Smooth muscle cell (in vitro differentiated cells): ENCODE measurements at regions not wholly inside any gene's neighbourhood (a gene's known extent, or its start where the extent isn't known, plus 50 kb on each side); places are given as distances from the start of the nearest gene placed in this dataset.

Experiments
- DNase-seq: peaks from one replicate; lab custom pipeline; 2025; ENCODE audit not compliant: unreplicated experiment; lab: John Stamatoyannopoulos, UW
- H2AFZ ChIP-seq: fragments of 200-600 bp; sonication (generic); 2 replicates; pipeline ENCODE4 v1.6.0; 2016; ENCODE audit warnings: antibody characterized with exemption, low read depth, mild to moderate bottlenecking
- H3F3A ChIP-seq: fragments of 200-600 bp; sonication (generic); 2 replicates; pipeline ENCODE4 v1.6.0; 2017; ENCODE audit warnings: antibody characterized with exemption, low read depth
- H3K27ac ChIP-seq: fragments of 200-600 bp; sonication (generic); 2 replicates; pipeline ENCODE4 v1.5.1; 2016; ENCODE audit warnings: low read depth, mild to moderate bottlenecking
- H3K27me3 ChIP-seq: fragments of 200-600 bp; sonication (generic); 2 replicates; pipeline ENCODE4 v1.6.1; 2016; ENCODE audit warnings: low read depth, mild to moderate bottlenecking
- H3K36me3 ChIP-seq: fragments of 200-600 bp; sonication (generic); 2 replicates; pipeline ENCODE4 v1.5.1; 2016; ENCODE audit warnings: low read depth
- H3K4me1 ChIP-seq: fragments of 200-600 bp; sonication (generic); 2 replicates; pipeline ENCODE4 v1.5.1; 2016; ENCODE audit warnings: low read depth
- H3K4me2 ChIP-seq: fragments of 200-600 bp; sonication (generic); 2 replicates; pipeline ENCODE4 v1.6.0; 2016; ENCODE audit warnings: mild to moderate bottlenecking
- H3K4me3 ChIP-seq: fragments of 200-600 bp; sonication (generic); 2 replicates; pipeline ENCODE4 v1.5.1; 2016; ENCODE audit warnings: mild to moderate bottlenecking
- H3K79me2 ChIP-seq: fragments of 200-600 bp; sonication (generic); 2 replicates; pipeline ENCODE4 v1.6.0; 2016; ENCODE audit warnings: low read depth, mild to moderate bottlenecking
- H3K9ac ChIP-seq: fragments of 200-600 bp; sonication (generic); 2 replicates; pipeline ENCODE4 v1.6.0; 2016; ENCODE audit warnings: low read depth
- H3K9me3 ChIP-seq: fragments of 200-600 bp; sonication (generic); replicated peaks from 2 replicates; pipeline ENCODE4 v1.5.1; 2016; ENCODE audit warnings: low read depth
- H4K20me1 ChIP-seq: fragments of 200-600 bp; sonication (generic); 2 replicates; pipeline ENCODE4 v1.6.0; 2016; ENCODE audit warnings: low read depth
- WGBS: methylation state at CpG from one replicate; pipeline ENCODE4 v1.1.7; 2016; ENCODE audit warnings: low lambda C conversion rate; 5-methylcytosine and 5-hydroxymethylcytosine counted together
- TF ChIP-seq, protein P1 (sequence below): fragments of 200-600 bp; sonication (generic); IDR thresholded peaks from 2 replicates; pipeline ENCODE4 v1.5.1; 2017; ENCODE audit warnings: borderline replicate concordance, mild to moderate bottlenecking, antibody characterized with exemption; ENCODE audit not compliant: insufficient read depth, poor library complexity, severe bottlenecking

- Histone ChIP-seq H3K36me3 (no peaks in the 10 kb centered on the region), H3K4me3 (no peak overlapping the region), H3K4me1 (no peaks in the 10 kb centered on the region), H2AFZ (no peak overlapping the region), H3K4me2 (no peak overlapping the region), H3F3A (no peaks in the 10 kb centered on the region), H4K20me1 (no peaks in the 10 kb centered on the region), H3K27me3 (no peaks in the 10 kb centered on the region), H3K27ac (no peak overlapping the region), H3K9me3 (no peaks in the 10 kb centered on the region), H3K79me2 (no peaks in the 10 kb centered on the region), H3K9ac (no peak overlapping the region)
- no peak for DNase-seq
- 91% methylated on average over 1 of the region's 1 CpG for WGBS
- TF ChIP-seq, protein P1, sequence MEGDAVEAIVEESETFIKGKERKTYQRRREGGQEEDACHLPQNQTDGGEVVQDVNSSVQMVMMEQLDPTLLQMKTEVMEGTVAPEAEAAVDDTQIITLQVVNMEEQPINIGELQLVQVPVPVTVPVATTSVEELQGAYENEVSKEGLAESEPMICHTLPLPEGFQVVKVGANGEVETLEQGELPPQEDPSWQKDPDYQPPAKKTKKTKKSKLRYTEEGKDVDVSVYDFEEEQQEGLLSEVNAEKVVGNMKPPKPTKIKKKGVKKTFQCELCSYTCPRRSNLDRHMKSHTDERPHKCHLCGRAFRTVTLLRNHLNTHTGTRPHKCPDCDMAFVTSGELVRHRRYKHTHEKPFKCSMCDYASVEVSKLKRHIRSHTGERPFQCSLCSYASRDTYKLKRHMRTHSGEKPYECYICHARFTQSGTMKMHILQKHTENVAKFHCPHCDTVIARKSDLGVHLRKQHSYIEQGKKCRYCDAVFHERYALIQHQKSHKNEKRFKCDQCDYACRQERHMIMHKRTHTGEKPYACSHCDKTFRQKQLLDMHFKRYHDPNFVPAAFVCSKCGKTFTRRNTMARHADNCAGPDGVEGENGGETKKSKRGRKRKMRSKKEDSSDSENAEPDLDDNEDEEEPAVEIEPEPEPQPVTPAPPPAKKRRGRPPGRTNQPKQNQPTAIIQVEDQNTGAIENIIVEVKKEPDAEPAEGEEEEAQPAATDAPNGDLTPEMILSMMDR, result no peak
Observed at GRCh38 chr5:20528471-20528870, 540.5 kb upstream of the CDH18 start.

DNA sequence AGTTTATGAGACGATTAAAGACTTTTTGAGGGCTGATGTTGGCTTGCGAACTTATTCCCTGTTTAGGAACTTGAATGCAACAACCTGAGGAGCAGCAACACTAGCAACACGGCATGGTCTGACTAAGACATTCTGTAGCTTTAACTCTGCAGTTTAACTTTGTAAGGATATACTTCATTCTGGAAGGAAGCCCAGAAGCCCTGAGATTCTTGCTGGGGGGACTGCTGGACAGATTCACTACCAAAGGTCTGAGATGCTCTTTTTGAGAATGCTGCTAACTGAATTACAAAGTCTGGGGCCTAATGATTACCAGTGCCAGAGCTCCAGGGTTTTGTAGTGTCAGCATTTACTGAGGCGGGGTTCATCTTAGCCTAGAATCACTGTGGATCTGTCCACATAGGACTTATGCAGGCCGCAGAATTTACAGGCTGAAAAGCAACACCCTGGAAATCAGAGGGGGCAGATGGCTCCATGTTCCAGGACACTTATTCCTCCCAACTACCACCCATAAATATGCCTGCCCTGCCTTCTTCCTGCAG lies 537.1 kb upstream of the CDH18 start:
- Histone ChIP-seq H3K4me1 (no peaks in the 10 kb centered on the region), H3K27me3 (no peaks in the 10 kb centered on the region), H3K27ac (no peak overlapping the region), H3K79me2 (no peaks in the 10 kb centered on the region), H3K4me3 (no peak overlapping the region), H3K9ac (no peak overlapping the region), H3F3A (no peaks in the 10 kb centered on the region), H3K9me3 (no peaks in the 10 kb centered on the region), H2AFZ (no peak overlapping the region), H3K36me3 (no peaks in the 10 kb centered on the region), H4K20me1 (no peaks in the 10 kb centered on the region), H3K4me2 (no peak overlapping the region)
- 82% methylated on average over 5 of the region's 5 CpGs for WGBS
- TF ChIP-seq, protein P1, result no peak
- DNase-seq, result no peak

DNA sequence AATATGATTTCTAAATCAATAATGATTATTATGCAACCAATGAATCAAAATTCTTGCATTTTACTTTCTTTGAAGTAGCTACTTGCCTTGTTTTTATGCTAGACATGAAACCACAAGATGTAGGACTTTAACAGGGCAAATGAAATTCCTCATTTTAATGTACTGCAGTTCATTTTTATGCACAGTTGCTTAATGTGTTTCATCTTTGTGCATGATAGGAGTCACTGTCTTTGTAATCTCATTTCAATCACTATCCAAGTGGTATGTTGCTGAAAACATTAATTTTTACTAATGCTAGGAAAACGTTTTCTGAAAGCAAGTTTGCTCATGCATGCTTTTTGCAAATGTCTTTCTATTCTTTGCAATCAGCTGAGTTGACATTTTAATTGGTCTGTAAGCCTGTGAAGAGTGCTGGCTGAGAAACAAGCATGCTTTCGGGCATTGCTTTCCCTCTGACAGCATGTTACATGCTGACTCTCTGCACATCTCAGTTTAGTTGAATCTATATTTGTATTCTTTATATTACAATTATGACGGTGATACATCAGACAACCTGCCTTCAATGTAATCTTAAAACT lies 535.0 kb upstream of the CDH18 start:
- Histone ChIP-seq H3K36me3 (no peaks in the 10 kb centered on the region), H3F3A (no peaks in the 10 kb centered on the region), H3K9ac (no peak overlapping the region), H4K20me1 (no peaks in the 10 kb centered on the region), H3K9me3 (no peaks in the 10 kb centered on the region), H3K4me1 (no peaks in the 10 kb centered on the region), H3K27me3 (no peaks in the 10 kb centered on the region), H2AFZ (no peak overlapping the region), H3K79me2 (no peaks in the 10 kb centered on the region), H3K4me2 (no peak overlapping the region), H3K4me3 (no peak overlapping the region), H3K27ac (no peak overlapping the region)
- 52% methylated on average over 3 of the region's 3 CpGs for WGBS
- DNase-seq, result no peak
- TF ChIP-seq, protein P1, result no peak

DNA sequence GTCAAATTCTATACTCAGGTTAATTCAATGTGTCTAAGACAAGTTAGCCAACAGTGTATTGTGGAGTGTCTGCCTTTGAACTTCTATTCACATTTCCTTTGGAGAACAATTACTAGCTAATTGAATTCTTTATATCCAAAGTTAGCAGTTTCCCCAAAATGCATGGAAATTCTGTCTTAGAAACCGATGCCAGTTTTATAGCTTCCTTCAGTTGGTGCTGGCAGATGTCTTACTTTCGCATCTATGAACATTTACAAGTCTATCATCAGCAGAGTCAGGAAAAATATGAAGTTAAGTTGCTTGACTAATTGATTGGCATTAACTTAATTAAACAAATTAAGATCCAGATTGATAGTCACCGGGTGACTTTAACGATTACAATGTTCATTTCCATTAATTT lies 527.6 kb upstream of the CDH18 start:
- DNase-seq, result no peak
- TF ChIP-seq, protein P1, result no peak
- Histone ChIP-seq H3F3A (no peaks in the 10 kb centered on the region), H3K9me3 (no peaks in the 10 kb centered on the region), H4K20me1 (no peaks in the 10 kb centered on the region), H3K9ac (no peak overlapping the region), H3K27ac (no peak overlapping the region), H3K27me3 (no peaks in the 10 kb centered on the region), H3K4me3 (no peak overlapping the region), H3K4me1 (no peaks in the 10 kb centered on the region), H2AFZ (no peak overlapping the region), H3K79me2 (no peaks in the 10 kb centered on the region), H3K36me3 (no peaks in the 10 kb centered on the region), H3K4me2 (no peak overlapping the region)
- WGBS, result 93% methylated on average over 4 of the region's 4 CpGs
